ENCODE measurements at regions not wholly inside any gene's neighbourhood (a gene's known extent, or its start where the extent isn't known, plus 50 kb on each side); places are given as distances from the start of the nearest gene placed in this dataset.

- DNase-seq = no peak
Measured at GRCh38 chr1:112231331-112231730, 164.7 kb upstream of the CTTNBP2NL start.

- DNase-seq = no peak
Measured at GRCh38 chr1:112232848-112233247, 163.2 kb upstream of the CTTNBP2NL start.

- no peak for DNase-seq
Measured at GRCh38 chr1:112234710-112235109, 161.3 kb upstream of the CTTNBP2NL start.

- DNase-seq = no peak
Measured at GRCh38 chr1:112237983-112238545, 157.9 kb upstream of the CTTNBP2NL start.

- no peak for DNase-seq
Measured at GRCh38 chr1:112239683-112240330, 156.2 kb upstream of the CTTNBP2NL start.

- no peak for DNase-seq
Measured at GRCh38 chr1:112242470-112242869, 153.5 kb upstream of the CTTNBP2NL start.

GRCh38 chr1:112244131-112244530, 151.9 kb upstream of the CTTNBP2NL start:
- DNase-seq = no peak

GRCh38 chr1:112245114-112245513, 150.9 kb upstream of the CTTNBP2NL start:
- no peak for DNase-seq

GRCh38 chr1:112247036-112247597, 148.9 kb upstream of the CTTNBP2NL start:
- no peak for DNase-seq

GRCh38 chr1:112247961-112248360, 148.1 kb upstream of the CTTNBP2NL start:
- no peak for DNase-seq

- no peak for DNase-seq
Measured at GRCh38 chr1:112250892-112251291, 145.1 kb upstream of the CTTNBP2NL start.

GRCh38 chr1:112251766-112252506, 144.1 kb upstream of the CTTNBP2NL start:
- peak; percentile 4 for DNase-seq

GRCh38 chr1:112253366-112253765, 142.6 kb upstream of the CTTNBP2NL start:
- no peak for DNase-seq

GRCh38 chr1:112255080-112255479, 140.9 kb upstream of the CTTNBP2NL start:
- no peak for DNase-seq

- no peak for DNase-seq
Measured at GRCh38 chr1:112256411-112256810, 139.6 kb upstream of the CTTNBP2NL start.

- DNase-seq = no peak
Measured at GRCh38 chr1:112257043-112257835, 138.8 kb upstream of the CTTNBP2NL start.

GRCh38 chr1:112260699-112261098, 135.3 kb upstream of the CTTNBP2NL start:
- DNase-seq = no peak

GRCh38 chr1:112262316-112262715, 133.7 kb upstream of the CTTNBP2NL start:
- no peak for DNase-seq

- no peak for DNase-seq
Measured at GRCh38 chr1:112263042-112263441, 133.0 kb upstream of the CTTNBP2NL start.

GRCh38 chr1:112263453-112263852, 132.6 kb upstream of the CTTNBP2NL start:
- DNase-seq = no peak

GRCh38 chr1:112264010-112264409, 132.0 kb upstream of the CTTNBP2NL start:
- DNase-seq = no peak

- no peak for DNase-seq
Measured at GRCh38 chr1:112264553-112264952, 131.5 kb upstream of the CTTNBP2NL start.

- DNase-seq = no peak
Measured at GRCh38 chr1:112265931-112266330, 130.1 kb upstream of the CTTNBP2NL start.

Measured in fibroblast of skin of right quadriceps (primary cell).